Trophoblast cell (in vitro differentiated cells and primary cell): ENCODE measurements at regions not wholly inside any gene's neighbourhood (a gene's known extent, or its start where the extent isn't known, plus 50 kb on each side); places are given as distances from the start of the nearest gene placed in this dataset.

Source experiments
- DNase-seq, 2 donors: peaks; one replicate each; pipeline ENCODE4 v3.0.0-alpha.2; 2016
- H2AFZ ChIP-seq: 2 replicates; pipeline ENCODE4 v1.6.1; 2013; ENCODE audit warnings: low read length, moderate library complexity, mild to moderate bottlenecking; ENCODE audit not compliant: insufficient read depth, poor library complexity
- H2AK5ac ChIP-seq: 2 replicates; pipeline ENCODE4 v1.6.1; 2013; ENCODE audit warnings: mild to moderate bottlenecking, low read length
- H2BK120ac ChIP-seq: 2 replicates; pipeline ENCODE4 v1.6.1; 2013; ENCODE audit warnings: low read length, mild to moderate bottlenecking, moderate library complexity; ENCODE audit not compliant: insufficient read depth, poor library complexity
- H2BK12ac ChIP-seq: 2 replicates; pipeline ENCODE4 v1.6.1; 2013; ENCODE audit warnings: mild to moderate bottlenecking, low read length, moderate library complexity
- H2BK5ac ChIP-seq: 2 replicates; pipeline ENCODE4 v1.6.1; 2013; ENCODE audit warnings: low read length, low read depth, moderate library complexity, mild to moderate bottlenecking; ENCODE audit not compliant: poor library complexity
- H3K14ac ChIP-seq: 2 replicates; pipeline ENCODE4 v1.6.1; 2013; ENCODE audit warnings: mild to moderate bottlenecking, low read length
- H3K18ac ChIP-seq: 2 replicates; pipeline ENCODE4 v1.6.1; 2013; ENCODE audit warnings: mild to moderate bottlenecking, low read length
- H3K23ac ChIP-seq: 2 replicates; pipeline ENCODE4 v1.6.1; 2013; ENCODE audit warnings: low read length
- H3K27ac ChIP-seq: 2 replicates; pipeline ENCODE4 v1.5.1; 2013; ENCODE audit warnings: low read depth, mild to moderate bottlenecking, inconsistent platforms, low read length, moderate library complexity
- H3K27me3 ChIP-seq: 2 replicates; pipeline ENCODE4 v1.6.1; 2013; ENCODE audit warnings: inconsistent platforms, mild to moderate bottlenecking, low read length, moderate library complexity; ENCODE audit not compliant: insufficient read depth
- H3K36me3 ChIP-seq, 2 experiments: 1 replicate in 1 of 2; 2 replicates in 1 of 2; pipeline ENCODE4 v1.6.1; 2013; ENCODE audit warnings: low read length in 2 of 2, mild to moderate bottlenecking in 2 of 2, moderate library complexity in 1 of 2; ENCODE audit not compliant: insufficient read depth in 2 of 2, control insufficient read depth in 1 of 2
- H3K4ac ChIP-seq: 2 replicates; pipeline ENCODE4 v1.6.1; 2013; ENCODE audit warnings: low read depth, mild to moderate bottlenecking, low read length, moderate library complexity
- H3K4me1 ChIP-seq, 2 experiments: 1 replicate in 1 of 2; 2 replicates in 1 of 2; pipeline ENCODE4 v1.6.1; 2013; ENCODE audit warnings: low read length in 2 of 2, mild to moderate bottlenecking in 2 of 2, moderate library complexity in 1 of 2; ENCODE audit not compliant: insufficient read depth in 2 of 2, control insufficient read depth in 1 of 2
- H3K4me2 ChIP-seq: 2 replicates; pipeline ENCODE4 v1.6.1; 2013; ENCODE audit warnings: inconsistent platforms, mild to moderate bottlenecking, low read length, moderate library complexity
- H3K4me3 ChIP-seq: 2 replicates; pipeline ENCODE4 v1.5.1; 2013; ENCODE audit warnings: mild to moderate bottlenecking, low read depth, low read length, inconsistent platforms
- H3K79me1 ChIP-seq: one replicate; pipeline ENCODE4 v1.6.1; 2013; ENCODE audit warnings: low read length
- H3K79me2 ChIP-seq: 2 replicates; pipeline ENCODE4 v1.6.1; 2013; ENCODE audit warnings: low read length, mild to moderate bottlenecking; ENCODE audit not compliant: control insufficient read depth, insufficient read depth, poor library complexity
- H3K9ac ChIP-seq: 2 replicates; pipeline ENCODE4 v1.6.1; 2013; ENCODE audit warnings: mild to moderate bottlenecking, low read length
- H3K9me3 ChIP-seq: 2 replicates; pipeline ENCODE4 v1.6.1; 2013; ENCODE audit warnings: low read depth, mild to moderate bottlenecking, control low read depth, inconsistent platforms, low read length; ENCODE audit not compliant: insufficient read depth
- H4K12ac ChIP-seq: 2 replicates; pipeline ENCODE4 v1.6.1; 2013; ENCODE audit warnings: low read depth, mild to moderate bottlenecking, low read length, moderate library complexity
- H4K8ac ChIP-seq: 2 replicates; pipeline ENCODE4 v1.6.1; 2013; ENCODE audit warnings: low read depth, mild to moderate bottlenecking, low read length, moderate library complexity
- H4K91ac ChIP-seq: one replicate; pipeline ENCODE4 v1.6.1; 2013; ENCODE audit warnings: low read depth, mild to moderate bottlenecking, low read length, moderate library complexity
- WGBS: extraction: QIAGEN DNeasy Blood & Tissue Kit; methylation state at CpG from one replicate; pipeline ENCODE4 v1.1.7; 2013; ENCODE audit warnings: missing lambda C conversion rate; ENCODE audit not compliant: insufficient read length, insufficient coverage; ENCODE audit errors: extremely low coverage; 5-methylcytosine and 5-hydroxymethylcytosine counted together

DNA sequence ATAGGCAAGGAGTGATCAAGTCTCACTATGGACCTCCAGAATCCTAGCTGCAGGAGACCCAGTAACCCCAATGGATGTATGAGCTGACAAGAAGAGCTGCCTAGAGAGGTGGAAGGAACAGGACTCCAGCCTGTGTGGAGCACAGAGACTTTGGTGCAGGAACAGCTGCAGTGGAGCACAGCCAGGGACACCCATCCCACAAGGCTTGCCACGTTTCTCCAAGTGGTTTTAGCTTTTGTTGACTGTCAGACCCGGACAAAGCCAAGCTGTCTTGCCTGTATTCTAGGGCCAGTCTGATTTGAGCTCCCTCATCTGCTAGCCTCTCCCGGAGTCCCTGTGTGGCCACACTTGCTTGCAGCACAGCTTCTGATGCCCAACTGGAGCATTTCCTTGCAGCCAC lies 224.7 kb downstream of the CHRM2 start:
- Histone ChIP-seq H3K27ac (no peak overlapping the region), H3K4ac (no peak overlapping the region), H3K9me3 (no peaks in the 10 kb centered on the region), H4K91ac (no peak overlapping the region), H3K18ac (no peak overlapping the region), H3K27me3 (no peaks in the 10 kb centered on the region), H2AFZ (no peak overlapping the region), H3K79me2 (no peaks in the 10 kb centered on the region), H3K23ac (no peak overlapping the region), H3K4me3 (no peak overlapping the region), H3K36me3 (no peaks in the 10 kb centered on the region), H3K9ac (no peak overlapping the region), H2BK120ac (no peak overlapping the region), H4K8ac (no peak overlapping the region), H3K4me2 (no peak overlapping the region), H3K79me1 (no peaks in the 10 kb centered on the region), H3K14ac (no peak overlapping the region), H3K4me1 (no peaks in the 10 kb centered on the region), H2BK5ac (no peak overlapping the region), H2AK5ac (no peak overlapping the region), H2BK12ac (no peak overlapping the region), H4K12ac (no peak overlapping the region)
- no peak for DNase-seq
- no CpG with 5 or more reads among the region's 3 CpGs for WGBS

- H3K9ac ChIP-seq: no peak overlapping the region
- no peak overlapping the region for H3K18ac ChIP-seq
- no peak overlapping the region for H4K91ac ChIP-seq
- H3K27me3 ChIP-seq: no peaks in the 10 kb centered on the region
- no peak overlapping the region for H3K14ac ChIP-seq
- H2BK12ac ChIP-seq: no peak overlapping the region
- no peak overlapping the region for H3K4me3 ChIP-seq
- H3K4me2 ChIP-seq: no peak overlapping the region
- no peak overlapping the region for H2BK5ac ChIP-seq
- H3K27ac ChIP-seq: no peak overlapping the region
- no peak overlapping the region for H2AK5ac ChIP-seq
- H4K8ac ChIP-seq: no peak overlapping the region
- no peak overlapping the region for H3K23ac ChIP-seq
- H4K12ac ChIP-seq: no peak overlapping the region
- no peaks in the 10 kb centered on the region for H3K79me2 ChIP-seq
- WGBS: no CpG with 5 or more reads among the region's 2 CpGs
- H3K4ac ChIP-seq: no peak overlapping the region
- H2BK120ac ChIP-seq: no peak overlapping the region
- DNase-seq: no peak
- H3K79me1 ChIP-seq: no peaks in the 10 kb centered on the region
- H3K9me3 ChIP-seq: no peaks in the 10 kb centered on the region
- no peak overlapping the region for H2AFZ ChIP-seq
- no peaks in the 10 kb centered on the region for H3K36me3 ChIP-seq
- no peaks in the 10 kb centered on the region for H3K4me1 ChIP-seq
These were observed 222.9 kb downstream of the CHRM2 start for GRCh38 chr7:137091396-137091795.

DNA sequence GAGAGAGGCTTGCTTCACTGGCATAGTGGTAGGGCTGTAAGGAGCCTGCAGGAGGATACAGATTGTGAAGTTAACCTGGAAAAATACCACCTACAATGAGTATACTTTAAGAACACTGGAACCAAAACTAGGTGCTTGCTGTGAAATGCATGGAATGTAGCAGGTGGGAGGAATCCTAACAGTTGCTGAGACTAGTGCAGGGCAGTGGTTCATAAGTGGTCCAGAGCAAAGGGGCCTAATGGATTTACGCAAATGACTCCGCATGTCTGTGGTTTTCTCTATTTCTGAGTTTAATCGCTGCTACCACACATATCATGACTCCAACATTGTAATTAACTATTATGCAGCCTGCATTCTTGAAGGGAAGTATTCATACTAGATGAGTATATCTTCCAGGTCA lies 218.4 kb downstream of the CHRM2 start:
- no peak overlapping the region for H2AK5ac ChIP-seq
- no peak overlapping the region for H4K8ac ChIP-seq
- H3K23ac ChIP-seq: no peak overlapping the region
- no peaks in the 10 kb centered on the region for H3K79me1 ChIP-seq
- H3K4me3 ChIP-seq: no peak overlapping the region
- H3K9me3 ChIP-seq: no peaks in the 10 kb centered on the region
- H3K18ac ChIP-seq: no peak overlapping the region
- H4K91ac ChIP-seq: no peak overlapping the region
- H3K27me3 ChIP-seq: no peaks in the 10 kb centered on the region
- no peak overlapping the region for H3K4me2 ChIP-seq
- DNase-seq: peak in 1 of 2 donors; percentile 3
- no peak overlapping the region for H4K12ac ChIP-seq
- H2BK5ac ChIP-seq: no peak overlapping the region
- H3K36me3 ChIP-seq: no peaks in the 10 kb centered on the region
- no CpG with 5 or more reads among the region's 3 CpGs for WGBS
- H2AFZ ChIP-seq: no peak overlapping the region
- H3K14ac ChIP-seq: no peak overlapping the region
- H3K27ac ChIP-seq: no peak overlapping the region
- H2BK120ac ChIP-seq: no peak overlapping the region
- H2BK12ac ChIP-seq: no peak overlapping the region
- no peak overlapping the region for H3K9ac ChIP-seq
- no peaks in the 10 kb centered on the region for H3K4me1 ChIP-seq
- no peaks in the 10 kb centered on the region for H3K79me2 ChIP-seq
- H3K4ac ChIP-seq: no peak overlapping the region

DNA sequence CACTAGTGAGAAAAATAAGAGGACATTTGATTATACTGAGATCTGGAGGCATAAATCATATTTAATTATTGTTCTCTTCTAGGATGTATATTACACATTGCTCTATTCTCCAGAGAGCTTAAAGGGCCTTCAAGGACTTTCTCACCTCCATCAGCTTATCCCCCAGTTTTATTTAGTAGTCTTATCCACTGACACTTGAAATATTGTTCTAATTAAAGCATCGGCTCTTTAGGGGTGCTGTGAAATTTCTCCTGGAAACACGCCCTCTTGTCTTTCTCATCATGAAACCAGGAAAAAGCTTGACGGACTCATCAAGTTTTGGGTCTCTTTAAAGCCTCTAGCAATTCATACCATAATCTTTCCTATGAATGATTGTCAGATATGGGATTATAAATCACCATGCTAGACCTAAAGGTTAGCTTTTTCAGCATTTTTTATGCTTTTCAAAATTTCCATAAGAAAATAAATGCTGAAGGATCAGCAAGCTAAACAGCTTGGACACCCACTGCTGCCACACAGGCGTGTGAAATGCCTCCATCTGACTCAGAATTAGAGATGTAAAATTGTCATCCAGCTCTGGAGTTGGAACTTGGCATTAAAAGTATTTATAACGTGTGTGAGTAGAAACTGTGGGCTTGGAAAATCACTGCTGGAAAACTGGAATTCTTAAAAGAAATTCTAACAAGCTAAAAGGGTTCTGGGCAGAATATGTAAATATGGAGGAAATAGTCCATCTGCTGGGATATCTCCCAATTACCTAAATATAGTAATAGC lies 216.3 kb downstream of the CHRM2 start:
- Histone ChIP-seq H2BK5ac (no peak overlapping the region), H3K4ac (no peak overlapping the region), H3K27me3 (no peaks in the 10 kb centered on the region), H3K4me2 (no peak overlapping the region), H3K27ac (no peak overlapping the region), H3K14ac (no peak overlapping the region), H4K12ac (no peak overlapping the region), H2BK120ac (no peak overlapping the region), H4K91ac (no peak overlapping the region), H3K4me1 (no peaks in the 10 kb centered on the region), H3K36me3 (no peaks in the 10 kb centered on the region), H4K8ac (no peak overlapping the region), H3K23ac (no peak overlapping the region), H3K9me3 (no peaks in the 10 kb centered on the region), H2AK5ac (no peak overlapping the region), H3K4me3 (no peak overlapping the region), H3K18ac (no peak overlapping the region), H3K79me2 (no peaks in the 10 kb centered on the region), H2BK12ac (no peak overlapping the region), H3K79me1 (no peaks in the 10 kb centered on the region), H3K9ac (no peak overlapping the region), H2AFZ (no peak overlapping the region)
- no CpG with 5 or more reads among the region's 5 CpGs for WGBS
- DNase-seq: no peak
